GM21786 (cell line): ENCODE measurements at regions not wholly inside any gene's neighbourhood (a gene's known extent, or its start where the extent isn't known, plus 50 kb on each side); places are given as distances from the start of the nearest gene placed in this dataset.

Experiments used
- ATAC-seq: cut with Tn5 transposase; IDR thresholded peaks from one replicate; pipeline ENCODE4 v1.9.1; 2021; ENCODE audit not compliant: unreplicated experiment

DNA sequence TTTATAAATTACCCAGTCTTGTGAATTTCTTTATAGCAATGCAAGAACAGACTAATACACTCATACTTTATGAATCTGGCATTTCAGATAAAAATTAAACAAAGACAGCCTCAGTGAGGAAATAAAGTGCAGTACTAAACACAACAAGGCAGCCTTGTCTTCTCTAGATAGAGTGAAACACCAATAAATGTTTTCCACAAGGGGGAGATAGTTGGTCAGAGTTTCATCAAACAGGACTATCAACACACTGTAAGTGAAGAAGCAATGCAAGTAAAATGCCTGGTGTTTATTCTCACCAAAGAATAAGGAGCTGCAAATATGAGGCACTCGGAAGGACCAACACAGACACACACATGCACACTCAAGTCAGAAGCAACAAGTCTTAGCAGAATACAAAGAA, 62.8 kb downstream of the FAM9B start:
- ATAC-seq, result peak; percentile 45

- ATAC-seq, result no peak
Measured at GRCh38 chrX:8969378-8969777, 64.5 kb downstream of the FAM9B start.

GRCh38 chrX:8967461-8967860, 66.5 kb downstream of the FAM9B start:
- no peak for ATAC-seq

- ATAC-seq, result no peak
Measured at GRCh38 chrX:8960957-8961468, 72.9 kb downstream of the FAM9B start.

GRCh38 chrX:8955511-8955910, 78.4 kb downstream of the FAM9B start:
- ATAC-seq, result no peak

DNA sequence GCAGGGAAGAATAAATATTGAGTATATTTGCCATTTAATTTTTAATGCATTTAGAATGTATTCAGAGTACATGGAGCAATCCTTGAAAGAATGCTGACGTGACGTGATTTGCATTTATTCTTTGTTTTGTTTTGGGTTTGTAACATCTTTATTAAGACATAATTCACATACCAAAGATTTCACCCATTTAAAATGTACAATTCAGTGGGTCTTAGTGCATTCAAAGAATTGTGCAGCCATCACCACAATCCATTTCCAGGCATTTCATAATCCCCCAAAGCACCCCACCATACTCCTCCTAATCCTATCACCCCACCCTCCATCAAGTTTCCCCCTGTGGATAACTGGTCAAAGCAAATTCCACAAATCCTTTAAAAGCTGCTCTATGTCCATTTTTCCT, 87.4 kb downstream of the FAM9B start:
- no peak for ATAC-seq

GRCh38 chrX:8939322-8939721, 94.6 kb downstream of the FAM9B start:
- no peak for ATAC-seq

GRCh38 chrX:8927701-8928100, 106.2 kb downstream of the FAM9B start:
- no peak for ATAC-seq

- ATAC-seq, result no peak
Measured at GRCh38 chrX:8927066-8927635, 106.8 kb downstream of the FAM9B start.

DNA sequence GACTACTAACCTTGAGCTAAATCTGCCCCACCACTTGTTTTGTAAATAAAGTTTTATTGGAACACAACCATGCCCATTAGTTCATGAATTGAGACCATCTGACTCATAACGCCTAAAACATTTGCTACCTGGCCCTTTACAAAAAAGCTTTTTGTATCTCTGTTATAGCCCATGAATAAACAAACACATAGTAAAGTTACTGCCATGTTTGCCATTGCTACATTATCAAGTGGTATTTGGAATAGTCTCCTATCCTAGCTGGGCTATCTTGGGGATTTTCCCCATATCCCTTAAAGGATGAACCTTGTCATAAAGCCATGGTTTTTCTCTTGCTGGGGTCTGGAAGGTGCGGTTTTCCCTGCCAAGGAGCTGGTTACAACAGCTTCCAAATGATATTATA, 112.3 kb downstream of the FAM9B start:
- no peak for ATAC-seq

- no peak for ATAC-seq
Measured at GRCh38 chrX:8919801-8920200, 114.1 kb downstream of the FAM9B start.

- no peak for ATAC-seq
Measured at GRCh38 chrX:8916697-8917096, 115.5 kb upstream of the FAM9A start.

- ATAC-seq, result no peak
Measured at GRCh38 chrX:8914681-8915080, 113.5 kb upstream of the FAM9A start.

- ATAC-seq, result no peak
Measured at GRCh38 chrX:8913655-8914409, 112.6 kb upstream of the FAM9A start.

- no peak for ATAC-seq
Measured at GRCh38 chrX:8907688-8908087, 106.5 kb upstream of the FAM9A start.

- ATAC-seq, result no peak
Measured at GRCh38 chrX:8906299-8906938, 105.2 kb upstream of the FAM9A start.

DNA sequence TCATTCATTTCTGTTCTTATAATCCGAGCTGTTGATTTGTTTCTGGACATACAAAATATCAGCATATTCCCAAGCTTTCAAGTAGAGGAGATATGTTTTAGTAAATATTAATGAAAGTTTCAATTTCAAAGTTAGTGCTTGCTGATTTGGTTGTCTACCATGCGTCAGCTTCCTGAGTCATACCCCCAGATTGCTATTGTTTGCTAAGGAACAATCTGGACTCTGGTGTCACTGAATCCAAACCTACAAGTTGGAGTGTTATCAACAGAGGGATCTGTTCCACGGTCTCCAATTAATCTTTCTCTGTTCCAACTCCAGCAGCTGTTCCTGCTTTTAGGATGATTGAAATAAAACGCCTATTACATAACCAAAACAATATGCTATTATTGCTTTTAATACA, 96.1 kb upstream of the FAM9A start:
- no peak for ATAC-seq

DNA sequence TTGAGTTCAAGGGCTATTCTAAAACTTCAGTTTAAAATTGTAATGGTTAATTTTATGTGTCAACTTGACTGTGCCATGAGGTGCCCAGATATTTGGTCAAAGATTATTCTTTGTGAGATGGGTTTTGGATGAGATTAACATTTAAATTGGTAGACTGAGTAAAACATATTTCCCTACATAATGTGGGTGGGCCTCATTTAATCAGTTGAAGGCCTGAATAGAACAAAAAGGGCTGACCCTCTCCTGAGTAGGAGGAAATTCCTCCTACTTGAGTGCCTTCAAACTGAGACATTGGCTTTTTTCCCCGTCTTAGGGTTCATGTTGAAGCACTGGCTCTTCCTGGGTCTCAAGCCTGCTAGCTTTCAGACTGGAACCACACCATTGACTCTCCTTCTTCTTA, 89.6 kb upstream of the FAM9A start:
- no peak for ATAC-seq

DNA sequence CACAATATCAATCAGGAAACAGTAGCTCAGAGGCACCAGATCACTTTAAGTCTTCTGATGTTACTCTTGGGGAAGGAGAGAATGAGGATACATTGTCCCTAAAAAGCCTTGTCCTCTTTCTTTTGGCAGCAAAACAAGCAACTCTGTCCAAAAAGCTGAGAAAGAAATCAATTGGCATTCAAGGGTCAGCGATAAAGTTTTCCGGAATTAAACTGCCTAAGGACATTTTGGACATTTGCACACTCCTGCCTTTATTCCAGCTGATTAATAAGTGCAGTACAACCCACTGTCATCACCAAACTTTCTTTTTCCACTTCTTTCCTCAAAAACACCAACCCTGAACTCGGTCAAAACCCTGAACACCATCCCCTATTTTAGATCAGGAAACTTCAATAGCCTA, 85.8 kb upstream of the FAM9A start:
- no peak for ATAC-seq

- ATAC-seq, result no peak
Measured at GRCh38 chrX:8879750-8880149, 78.6 kb upstream of the FAM9A start.

- no peak for ATAC-seq
Measured at GRCh38 chrX:8873956-8874355, 72.8 kb upstream of the FAM9A start.

DNA sequence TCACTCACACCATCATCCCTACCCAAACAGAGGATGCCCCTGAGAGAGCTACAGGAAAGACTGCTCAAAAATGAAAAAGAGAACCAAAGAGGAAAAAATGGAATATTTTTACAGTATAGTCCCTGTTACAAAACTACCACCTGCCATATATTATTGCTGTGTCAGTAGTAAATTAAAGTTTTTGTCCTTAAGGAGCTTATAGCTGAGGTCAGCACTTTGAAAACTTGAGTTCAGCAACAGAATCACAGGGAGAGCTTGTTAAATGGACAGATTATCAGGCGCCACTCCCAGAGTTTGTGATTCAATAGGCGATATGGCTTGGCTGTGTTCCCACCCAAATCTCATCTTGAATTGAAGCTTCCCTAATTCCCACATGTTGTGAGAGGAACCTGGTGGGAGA, 71.9 kb upstream of the FAM9A start:
- ATAC-seq, result no peak
